Right ventricle myocardium inferior (tissue), 1 donor: ENCODE measurements at regions not wholly inside any gene's neighbourhood (a gene's known extent, or its start where the extent isn't known, plus 50 kb on each side); places are given as distances from the start of the nearest gene placed in this dataset.
A peak's percentile ranks its signal among the peaks of the same experiment; 100 is the strongest.

ENCODE experiments used
- ATAC-seq: fragments of 200-7000 bp; cut with Tn5 transposase; one replicate; pipeline ENCODE4 v1.9.1; 2020; ENCODE audit warnings: mild to moderate bottlenecking, moderate library complexity
- DNase-seq: peaks from one replicate; pipeline ENCODE4 v3.0.0; 2021; ENCODE audit errors: missing footprints
- intact Hi-C: fragments of 100-400 bp; cut with DNase I; formaldehyde crosslinking; loops from one replicate; pipeline ENCODE4 v1.11.0; 2022
- donor health status: DM: no; HTN: yes; CAD: no; lungs with severe emphysema.

GRCh38 chr1:193700710-193701355, 514.4 kb upstream of the B3GALT2 start:
- no peak for DNase-seq
- intact Hi-C loops, result no loop called here
- ATAC-seq, result no peak

GRCh38 chr1:193699261-193699660, 512.8 kb upstream of the B3GALT2 start:
- ATAC-seq (no peak), DNase-seq (no peak)
- intact Hi-C loops, result loop anchor here (10.0 kb wide), 1 partner anchor 214 kb away; no protein-coding TSS in a partner anchor

DNA sequence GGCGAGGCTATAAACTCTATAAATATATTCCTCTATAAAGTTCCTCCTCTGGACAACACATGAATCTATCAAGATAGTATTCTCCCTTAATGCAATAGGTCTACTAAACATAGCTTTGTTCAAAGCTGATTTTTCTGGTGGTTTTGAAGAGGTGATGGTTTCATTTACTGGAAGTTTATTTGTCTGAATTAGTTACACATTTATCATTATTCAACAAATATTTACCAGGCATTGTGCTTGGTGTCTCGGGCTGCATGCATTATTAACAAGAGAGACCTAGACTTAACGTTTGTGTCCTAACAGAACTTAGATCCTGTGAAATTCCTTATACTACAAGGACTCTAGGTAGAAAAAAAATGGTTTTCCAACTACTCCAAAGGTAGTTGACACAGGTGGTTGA, 511.4 kb upstream of the B3GALT2 start:
- DNase-seq, result no peak
- no peak for ATAC-seq
- intact Hi-C loops, result loop anchor here (10.0 kb wide), 1 partner anchor 213 kb away; no protein-coding TSS in a partner anchor

GRCh38 chr1:193697115-193697762, 510.8 kb upstream of the B3GALT2 start:
- intact Hi-C loops, result loop anchor here (10.0 kb wide), 1 partner anchor 212 kb away; no protein-coding TSS in a partner anchor
- ATAC-seq (no peak), DNase-seq (no peak)

DNA sequence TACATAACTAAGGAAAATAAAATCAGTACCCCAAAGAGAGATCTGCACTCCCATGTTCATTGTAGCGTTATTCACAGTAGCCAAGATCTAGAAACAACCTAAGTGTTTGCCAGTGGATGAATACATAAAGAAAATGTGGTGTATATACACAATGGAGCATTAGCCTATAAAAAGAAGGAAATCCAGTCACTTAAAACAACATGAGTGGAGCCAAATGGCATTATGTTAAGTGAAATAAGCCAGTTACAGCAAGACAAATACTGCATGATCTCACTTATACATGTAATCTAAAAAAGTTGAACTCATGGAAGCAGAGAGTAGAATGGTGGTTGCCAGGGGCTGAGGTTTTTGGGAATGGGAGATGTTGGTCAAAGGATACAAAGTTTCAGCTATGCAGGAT, 508.3 kb upstream of the B3GALT2 start:
- no peak for DNase-seq
- no peak for ATAC-seq
- intact Hi-C loops, result loop anchor here (10.0 kb wide), 1 partner anchor 210 kb away; no protein-coding TSS in a partner anchor

- DNase-seq (no peak), ATAC-seq (no peak)
- intact Hi-C loops, result loop anchor here (10.0 kb wide), 1 partner anchor 501 kb away; the partner anchor contains the start of gene B3GALT2
These were observed 499.6 kb upstream of the B3GALT2 start for GRCh38 chr1:193685986-193686385.

- intact Hi-C loops, result loop anchor here (10.0 kb wide), 1 partner anchor 497 kb away; the partner anchor contains the start of gene B3GALT2
- ATAC-seq (no peak), DNase-seq (no peak)
These were observed 495.0 kb upstream of the B3GALT2 start for GRCh38 chr1:193681422-193681821.

DNA sequence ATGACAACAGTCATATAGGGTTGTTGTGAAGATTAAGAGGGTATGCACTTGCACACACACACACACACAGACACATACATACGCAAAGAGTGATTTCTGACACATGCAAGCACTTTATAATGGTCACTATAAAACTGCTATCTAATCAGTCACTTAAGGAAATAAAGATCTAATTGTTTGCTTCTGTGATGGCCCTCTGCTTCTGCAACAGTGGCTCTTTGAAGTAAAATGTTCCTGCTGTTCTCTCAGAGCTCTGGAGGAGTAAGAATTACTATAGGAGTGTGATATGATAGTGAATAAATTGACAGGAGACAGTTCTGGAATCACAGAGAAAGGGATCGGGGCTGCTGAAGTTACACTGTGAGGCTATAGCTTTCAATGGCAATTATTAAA, 494.5 kb upstream of the B3GALT2 start:
- intact Hi-C loops, result loop anchor here (10.0 kb wide), 1 partner anchor 496 kb away; the partner anchor contains the start of gene B3GALT2
- no peak for DNase-seq
- no peak for ATAC-seq

- no peak for DNase-seq
- peak; percentile 59 for ATAC-seq
- intact Hi-C loops, result loop anchor here (10.0 kb wide), 1 partner anchor 496 kb away; the partner anchor contains the start of gene B3GALT2
These were observed 494.0 kb upstream of the B3GALT2 start for GRCh38 chr1:193680247-193680923.

- no peak for DNase-seq
- no peak for ATAC-seq
- intact Hi-C loops, result no loop called here
These were observed 491.5 kb upstream of the B3GALT2 start for GRCh38 chr1:193677874-193678273.

DNA sequence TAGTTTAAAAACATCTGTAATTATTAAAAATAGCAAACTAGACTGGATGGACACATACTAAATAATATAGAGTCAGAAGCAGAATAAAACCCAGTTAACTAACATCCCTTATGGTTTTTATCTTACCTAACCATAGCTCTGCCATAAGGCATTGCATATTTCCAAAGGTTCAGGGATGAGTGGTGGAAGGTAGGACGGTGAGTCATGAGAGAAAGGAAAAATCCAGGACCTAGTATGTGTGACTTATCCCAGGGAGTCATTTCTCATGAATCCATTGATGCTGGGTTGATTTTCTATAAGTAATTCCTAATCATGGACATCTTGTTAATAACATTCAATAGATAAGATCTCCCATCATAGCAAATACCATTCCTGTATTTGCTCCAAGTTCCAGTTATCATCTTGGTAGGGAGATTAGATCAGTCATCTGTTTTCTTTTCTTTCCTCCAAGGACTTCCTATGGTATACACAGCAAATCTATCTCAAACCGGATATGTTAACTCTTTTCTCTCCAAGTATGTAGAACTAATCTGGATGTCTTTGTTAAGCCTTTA, 490.7 kb upstream of the B3GALT2 start:
- no peak for DNase-seq
- ATAC-seq, result no peak
- intact Hi-C loops, result no loop called here

- intact Hi-C loops, result no loop called here
- ATAC-seq, result no peak
- DNase-seq, result no peak
These were observed 488.0 kb upstream of the B3GALT2 start for GRCh38 chr1:193674292-193674944.

DNA sequence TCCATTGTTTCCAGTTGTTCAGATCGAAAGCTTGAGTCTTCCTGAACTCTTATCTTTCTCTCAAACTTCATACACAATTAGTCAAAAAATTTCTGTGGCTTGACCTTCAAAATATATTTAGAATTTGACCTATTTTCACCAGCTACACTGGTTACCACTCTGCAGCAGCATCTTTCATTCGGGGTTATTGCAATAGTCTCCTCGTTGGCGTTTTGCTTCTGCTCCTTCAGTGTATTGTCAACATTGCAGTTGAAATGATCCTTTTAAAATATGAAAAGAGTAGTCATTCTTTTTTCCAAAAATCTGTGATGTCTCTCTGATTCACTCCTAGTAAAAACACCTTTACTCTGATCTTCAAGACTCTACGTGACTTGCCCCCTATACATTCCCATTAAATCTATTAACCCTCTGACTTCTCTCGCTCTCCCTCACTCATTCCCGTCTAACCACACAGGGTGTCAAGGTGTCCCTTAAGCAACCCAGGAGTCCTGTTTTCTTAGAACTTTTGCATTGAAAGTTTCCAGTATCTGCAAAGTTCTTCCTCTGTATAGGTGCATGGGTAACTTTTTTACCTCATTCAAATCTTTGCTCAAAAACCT, 480.2 kb upstream of the B3GALT2 start:
- ATAC-seq, result no peak
- intact Hi-C loops, result no loop called here
- no peak for DNase-seq

DNA sequence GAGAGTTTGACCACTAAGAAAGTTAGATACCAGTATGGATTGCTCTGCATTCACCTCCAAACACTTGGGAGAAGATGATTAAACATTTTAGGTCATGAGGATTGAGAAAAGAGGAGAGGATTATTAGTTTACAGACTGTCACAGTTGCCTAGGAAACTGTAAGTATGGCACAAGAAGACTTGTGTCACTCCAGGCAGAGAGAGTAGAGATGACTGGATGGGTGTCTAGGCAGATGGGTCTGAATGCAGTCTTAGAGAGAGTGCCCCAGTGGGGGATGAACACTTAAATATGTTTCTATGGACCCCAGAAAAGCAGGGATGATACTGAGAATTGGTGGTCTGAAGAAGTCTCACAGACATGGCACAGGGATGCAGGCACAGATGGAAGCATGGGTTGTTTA, 477.6 kb upstream of the B3GALT2 start:
- intact Hi-C loops, result no loop called here
- ATAC-seq, result no peak

GRCh38 chr1:193662030-193662429, 475.6 kb upstream of the B3GALT2 start:
- no peak for DNase-seq
- intact Hi-C loops, result no loop called here
- no peak for ATAC-seq

More for the DNA sequence above, 477.6 kb upstream of the B3GALT2 start:
- no peak for DNase-seq

- ATAC-seq, result no peak
- intact Hi-C loops, result no loop called here
- DNase-seq, result no peak
These were observed 475.0 kb upstream of the B3GALT2 start for GRCh38 chr1:193661385-193661784.

DNA sequence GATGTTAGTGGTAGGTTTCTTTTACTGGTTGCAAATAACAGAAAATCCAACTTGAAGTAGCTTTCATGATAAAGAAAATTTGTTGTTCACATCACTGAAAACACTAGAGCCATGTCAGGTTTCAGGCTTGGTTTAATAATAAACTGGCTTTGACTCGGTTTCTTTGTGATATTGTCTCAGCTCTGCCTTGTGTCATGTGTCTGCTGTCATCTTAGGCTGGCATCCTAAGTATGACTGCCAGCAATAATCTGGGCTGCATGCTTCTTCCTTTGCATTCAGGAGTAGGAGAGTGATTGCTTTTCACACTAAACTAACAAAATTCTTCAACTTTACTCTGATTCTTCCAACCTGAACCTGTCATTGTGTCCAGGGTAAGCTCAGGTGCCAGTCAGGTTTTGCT, 474.0 kb upstream of the B3GALT2 start:
- intact Hi-C loops, result no loop called here
- peak; percentile 41 for ATAC-seq

GRCh38 chr1:193658691-193659090, 472.3 kb upstream of the B3GALT2 start:
- intact Hi-C loops, result loop anchor here (10.0 kb wide), 1 partner anchor 406 kb away; no protein-coding TSS in a partner anchor
- peak; percentile 75 for ATAC-seq
- no peak for DNase-seq

More for the DNA sequence above, 474.0 kb upstream of the B3GALT2 start:
- no peak for DNase-seq
